Mesodermal cell (in vitro differentiated cells): ENCODE measurements at regions not wholly inside any gene's neighbourhood (a gene's known extent, or its start where the extent isn't known, plus 50 kb on each side); places are given as distances from the start of the nearest gene placed in this dataset.
"Not testable (repeated sequence)": the region's sequence is repeated elsewhere in the genome, so short reads cannot be mapped to it uniquely, and the experiment has no call there.

Source experiments
- H3K27ac ChIP-seq: 2 replicates; pipeline ENCODE4 v1.7.0; 2013; ENCODE audit warnings: mild to moderate bottlenecking, low read depth, low read length, moderate library complexity; ENCODE audit not compliant: severe bottlenecking
- H3K36me3 ChIP-seq: 2 replicates; pipeline ENCODE4 v1.7.1; 2013; ENCODE audit warnings: mild to moderate bottlenecking, low read length, moderate library complexity; ENCODE audit not compliant: control insufficient read depth, insufficient read depth
- H3K4me1 ChIP-seq: one replicate; pipeline ENCODE4 v1.7.1; 2013; ENCODE audit warnings: mild to moderate bottlenecking, low read length; ENCODE audit not compliant: insufficient read depth, control insufficient read depth, poor library complexity, severe bottlenecking
- H3K4me3 ChIP-seq: 2 replicates; pipeline ENCODE4 v1.7.0; 2013; ENCODE audit warnings: low read length, control low read depth, mild to moderate bottlenecking; ENCODE audit not compliant: insufficient read depth, poor library complexity, severe bottlenecking; ENCODE audit errors: extremely low read depth
- H3K9me3 ChIP-seq: 2 replicates; pipeline ENCODE4 v1.7.1; 2013; ENCODE audit warnings: mild to moderate bottlenecking, low read length, moderate library complexity; ENCODE audit not compliant: control insufficient read depth
- WGBS, 2 experiments: methylation state at CpG; one replicate each; pipeline ENCODE4 v1.1.5; 2013; ENCODE audit warnings: missing lambda C conversion rate in 2 of 2; ENCODE audit not compliant: insufficient coverage in 2 of 2; 5-methylcytosine and 5-hydroxymethylcytosine counted together

GRCh38 chr3:18723206-18723810 is 298.2 kb upstream of the SATB1 start:
- Histone ChIP-seq H3K4me1 (no peaks in the 10 kb centered on the region), H3K9me3 (no peaks in the 10 kb centered on the region), H3K4me3 (no peak overlapping the region), H3K27ac (no peak overlapping the region), H3K36me3 (no peaks in the 10 kb centered on the region)
- 80 to 100% methylated on average over 1 of the region's 1 CpG for WGBS, 2 experiments

- 67 to 80% methylated on average over 1 to 2 of the region's 5 CpGs for WGBS, 2 experiments
- Histone ChIP-seq H3K9me3 (no peaks in the 10 kb centered on the region), H3K27ac (no peak overlapping the region), H3K36me3 (no peaks in the 10 kb centered on the region), H3K4me3 (no peak overlapping the region), H3K4me1 (no peaks in the 10 kb centered on the region)
Observed at GRCh38 chr3:18720543-18720942, 295.4 kb upstream of the SATB1 start.

- H3K4me3 ChIP-seq = no peak overlapping the region
- H3K27ac ChIP-seq = no peak overlapping the region
- no peaks in the 10 kb centered on the region for H3K4me1 ChIP-seq
- no peaks in the 10 kb centered on the region for H3K36me3 ChIP-seq
- WGBS, 2 experiments = no CpG with 5 or more reads among the region's 2 CpGs
- no peaks in the 10 kb centered on the region for H3K9me3 ChIP-seq
Observed at GRCh38 chr3:18717598-18717997, 292.5 kb upstream of the SATB1 start.

GRCh38 chr3:18716821-18717220 is 291.7 kb upstream of the SATB1 start:
- no peaks in the 10 kb centered on the region for H3K36me3 ChIP-seq
- no peak overlapping the region for H3K4me3 ChIP-seq
- H3K4me1 ChIP-seq = no peaks in the 10 kb centered on the region
- H3K27ac ChIP-seq = no peak overlapping the region
- 94 to 100% methylated on average over 2 of the region's 3 CpGs for WGBS, 2 experiments
- H3K9me3 ChIP-seq = no peaks in the 10 kb centered on the region

GRCh38 chr3:18716101-18716500 is 291.0 kb upstream of the SATB1 start:
- WGBS, 2 experiments = 85 to 91% methylated on average over 1 to 2 of the region's 2 CpGs
- Histone ChIP-seq H3K27ac (no peak overlapping the region), H3K36me3 (no peaks in the 10 kb centered on the region)

GRCh38 chr3:18715208-18715607 is 290.1 kb upstream of the SATB1 start:
- Histone ChIP-seq H3K4me3 (no peak overlapping the region), H3K36me3 (no peaks in the 10 kb centered on the region), H3K9me3 (no peaks in the 10 kb centered on the region), H3K4me1 (no peaks in the 10 kb centered on the region), H3K27ac (no peak overlapping the region)

More at GRCh38 chr3:18716101-18716500, 291.0 kb upstream of the SATB1 start:
- Histone ChIP-seq H3K9me3 (no peaks in the 10 kb centered on the region), H3K4me1 (no peaks in the 10 kb centered on the region), H3K4me3 (no peak overlapping the region)

- Histone ChIP-seq H3K27ac (no peak overlapping the region), H3K4me3 (no peak overlapping the region), H3K4me1 (no peaks in the 10 kb centered on the region), H3K36me3 (no peaks in the 10 kb centered on the region), H3K9me3 (no peaks in the 10 kb centered on the region)
- WGBS, 2 experiments = 63 to 80% methylated on average over 1 of the region's 2 CpGs
Observed at GRCh38 chr3:18713577-18713951, 288.4 kb upstream of the SATB1 start.

GRCh38 chr3:18712713-18713576 is 287.8 kb upstream of the SATB1 start:
- H3K4me3 ChIP-seq = no peak overlapping the region
- no peak overlapping the region for H3K27ac ChIP-seq
- H3K4me1 ChIP-seq = no peaks in the 10 kb centered on the region
- no peaks in the 10 kb centered on the region for H3K9me3 ChIP-seq
- no peaks in the 10 kb centered on the region for H3K36me3 ChIP-seq
- 83 to 86% methylated on average over 6 of the region's 6 CpGs for WGBS, 2 experiments

GRCh38 chr3:18704326-18704725 is 279.2 kb upstream of the SATB1 start:
- no peaks in the 10 kb centered on the region for H3K36me3 ChIP-seq
- H3K27ac ChIP-seq = no peak overlapping the region
- no peak overlapping the region for H3K4me3 ChIP-seq
- H3K4me1 ChIP-seq = no peaks in the 10 kb centered on the region
- H3K9me3 ChIP-seq = no peaks in the 10 kb centered on the region

- Histone ChIP-seq H3K4me3 (no peak overlapping the region), H3K9me3 (no peaks in the 10 kb centered on the region), H3K27ac (no peak overlapping the region), H3K36me3 (no peaks in the 10 kb centered on the region), H3K4me1 (no peaks in the 10 kb centered on the region)
Observed at GRCh38 chr3:18703798-18704197, 278.7 kb upstream of the SATB1 start.

GRCh38 chr3:18693588-18694329 is 268.6 kb upstream of the SATB1 start:
- not testable (repeated sequence) for H3K9me3 ChIP-seq, H3K4me1 ChIP-seq, H3K36me3 ChIP-seq, H3K27ac ChIP-seq, H3K4me3 ChIP-seq
- WGBS, 2 experiments = 90 to 96% methylated on average over 5 to 26 of the region's 33 CpGs
